Activated CD8-positive, alpha-beta memory T cell treated with anti-CD3 and anti-CD28 coated beads for 1 hour (primary cell): ENCODE measurements at regions not wholly inside any gene's neighbourhood (a gene's known extent, or its start where the extent isn't known, plus 50 kb on each side); places are given as distances from the start of the nearest gene placed in this dataset.
"Not testable (repeated sequence)": the region's sequence is repeated elsewhere in the genome, so short reads cannot be mapped to it uniquely, and the experiment has no call there.

Experiments used
- DNase-seq, 2 donors: peaks; one replicate each; pipeline ENCODE4 v3.0.0-alpha.2; 2020; ENCODE audit warnings: low read depth in 1 of 2; ENCODE audit errors: extremely low read depth in 1 of 2

- no peak for DNase-seq
These were observed 98.5 kb upstream of the SLC25A33 start for GRCh38 chr1:9440763-9441194.

- DNase-seq, result no peak
These were observed 97.7 kb upstream of the SLC25A33 start for GRCh38 chr1:9441451-9442133.

- no peak for DNase-seq
These were observed 96.9 kb upstream of the SLC25A33 start for GRCh38 chr1:9442278-9442846.

- DNase-seq, result no peak
These were observed 96.3 kb upstream of the SLC25A33 start for GRCh38 chr1:9442986-9443385.

- DNase-seq, result no peak
These were observed 95.3 kb upstream of the SLC25A33 start for GRCh38 chr1:9443913-9444445.

- DNase-seq, result no peak
These were observed 94.7 kb upstream of the SLC25A33 start for GRCh38 chr1:9444532-9444931.

GRCh38 chr1:9445081-9445480 is 94.2 kb upstream of the SLC25A33 start:
- DNase-seq, result not testable (repeated sequence)

- DNase-seq, result no peak
These were observed 91.9 kb upstream of the SLC25A33 start for GRCh38 chr1:9447215-9447960.

- DNase-seq, result no peak
These were observed 90.8 kb upstream of the SLC25A33 start for GRCh38 chr1:9448132-9449109.

- no peak for DNase-seq
These were observed 90.1 kb upstream of the SLC25A33 start for GRCh38 chr1:9449110-9449627.

GRCh38 chr1:9449976-9450696 is 89.1 kb upstream of the SLC25A33 start:
- no peak for DNase-seq

GRCh38 chr1:9451081-9451480 is 88.2 kb upstream of the SLC25A33 start:
- DNase-seq, result no peak

GRCh38 chr1:9452516-9453140 is 86.6 kb upstream of the SLC25A33 start:
- no peak for DNase-seq

- no peak for DNase-seq
These were observed 85.9 kb upstream of the SLC25A33 start for GRCh38 chr1:9453375-9453774.

GRCh38 chr1:9453779-9454418 is 85.4 kb upstream of the SLC25A33 start:
- DNase-seq, result no peak

GRCh38 chr1:9454494-9455066 is 84.7 kb upstream of the SLC25A33 start:
- no peak for DNase-seq

GRCh38 chr1:9455487-9456234 is 83.6 kb upstream of the SLC25A33 start:
- DNase-seq, result peak; percentile 33 to 60

- DNase-seq, result no peak
These were observed 82.4 kb upstream of the SLC25A33 start for GRCh38 chr1:9456833-9457232.
